ENCODE measurements at regions not wholly inside any gene's neighbourhood (a gene's known extent, or its start where the extent isn't known, plus 50 kb on each side); places are given as distances from the start of the nearest gene placed in this dataset.

- no peak for TF ChIP-seq CTCF (IDR thresholded peaks at IDR 0.05)
- TF ChIP-seq POLR2A (IDR thresholded peaks at IDR 0.05), result no peak
These were observed 754.3 kb downstream of the TLE4 start for GRCh38 chr9:80326105-80326504.

Data from adrenal gland (tissue), 5 donors.